ENCODE measurements at regions not wholly inside any gene's neighbourhood (a gene's known extent, or its start where the extent isn't known, plus 50 kb on each side); places are given as distances from the start of the nearest gene placed in this dataset.

- intact Hi-C loops (cut with DNase I, micrococcal nuclease), result no loop called here
- Mint-ChIP-seq H3K27ac (no peak overlapping the region), H3K36me3 (ENCODE audit: low read depth) (no peaks in the 10 kb centered on the region), H3K27me3 (peaks cover 8% of the 10 kb centered on the region), H3K4me1 (ENCODE audit: low read depth) (peaks cover 9% of the 10 kb centered on the region), H3K4me3 (no peak overlapping the region), H3K9me3 (no peaks in the 10 kb centered on the region)
- Histone ChIP-seq H3K36me3 (ENCODE audit: insufficient read depth, low read length) (no peaks in the 10 kb centered on the region), H3K9me3 (ENCODE audit: control insufficient read depth in 1 of 2, insufficient read depth in 1 of 2, low read length in 2 of 2) (peaks cover 0 to under 1% of the 10 kb centered on the region in 2 experiments), H3K4me1 (ENCODE audit: insufficient read depth, low read length) (peaks cover 4% of the 10 kb centered on the region), H3K4me3 (ENCODE audit: low read length) (no peak overlapping the region), H3K27me3 (ENCODE audit: control insufficient read depth in 1 of 2, insufficient read depth in 2 of 2, low read length in 2 of 2) (no peaks in the 10 kb centered on the region), H3K27ac (ENCODE audit: low read depth in 1 of 2, low read length in 2 of 2) (no peak overlapping the region)
- ATAC-seq (ENCODE audit: poor library complexity), result no peak
- no peak for DNase-seq
- ChIA-PET CTCF (no interaction called here), POLR2A (no interaction called here)
- TF ChIP-seq CTCF (IDR thresholded peaks at IDR 0.05), result no peak
Measured at GRCh38 chr2:9103663-9104277, 100.3 kb upstream of the MBOAT2 start.

- ATAC-seq (ENCODE audit: poor library complexity), result no peak
- no peak for TF ChIP-seq CTCF (IDR thresholded peaks at IDR 0.05)
- Mint-ChIP-seq H3K27me3 (peaks cover 8% of the 10 kb centered on the region), H3K4me3 (no peak overlapping the region), H3K4me1 (ENCODE audit: low read depth) (peaks cover 10% of the 10 kb centered on the region), H3K36me3 (ENCODE audit: low read depth) (no peaks in the 10 kb centered on the region), H3K9me3 (no peaks in the 10 kb centered on the region), H3K27ac (no peak overlapping the region)
- ChIA-PET POLR2A (no interaction called here), CTCF (no interaction called here)
- H3K4me3 ChIP-seq (ENCODE audit: low read length), result no peak overlapping the region
- H3K27me3 ChIP-seq (ENCODE audit: control insufficient read depth in 1 of 2, insufficient read depth in 2 of 2, low read length in 2 of 2), result no peaks in the 10 kb centered on the region
- H3K9me3 ChIP-seq (ENCODE audit: control insufficient read depth in 1 of 2, insufficient read depth in 1 of 2, low read length in 2 of 2), result peaks cover 0 to 3% of the 10 kb centered on the region in 2 experiments
- no peak overlapping the region for H3K27ac ChIP-seq (ENCODE audit: low read depth in 1 of 2, low read length in 2 of 2)
- H3K4me1 ChIP-seq (ENCODE audit: insufficient read depth, low read length), result peaks cover 4% of the 10 kb centered on the region
- intact Hi-C loops (cut with DNase I, micrococcal nuclease), result no loop called here
- DNase-seq, result no peak
- H3K36me3 ChIP-seq (ENCODE audit: insufficient read depth, low read length), result no peaks in the 10 kb centered on the region
Measured at GRCh38 chr2:9102861-9103662, 99.6 kb upstream of the MBOAT2 start.

- intact Hi-C loops (cut with DNase I, micrococcal nuclease), result no loop called here
- Histone ChIP-seq H3K9me3 (ENCODE audit: control insufficient read depth in 1 of 2, insufficient read depth in 1 of 2, low read length in 2 of 2) (peaks cover 0 to 3% of the 10 kb centered on the region in 2 experiments), H3K27ac (ENCODE audit: low read depth in 1 of 2, low read length in 2 of 2) (no peak overlapping the region), H3K4me3 (ENCODE audit: low read length) (no peak overlapping the region), H3K4me1 (ENCODE audit: insufficient read depth, low read length) (peaks cover 4% of the 10 kb centered on the region), H3K27me3 (ENCODE audit: control insufficient read depth in 1 of 2, insufficient read depth in 2 of 2, low read length in 2 of 2) (no peaks in the 10 kb centered on the region), H3K36me3 (ENCODE audit: insufficient read depth, low read length) (no peaks in the 10 kb centered on the region)
- POLR2A ChIA-PET, result no interaction called here
- Mint-ChIP-seq H3K4me1 (ENCODE audit: low read depth) (peaks cover 10% of the 10 kb centered on the region), H3K9me3 (no peaks in the 10 kb centered on the region), H3K27ac (no peak overlapping the region), H3K27me3 (peaks cover 13% of the 10 kb centered on the region), H3K36me3 (ENCODE audit: low read depth) (no peaks in the 10 kb centered on the region), H3K4me3 (no peak overlapping the region)
- ATAC-seq (ENCODE audit: poor library complexity), result no peak
- no peak for TF ChIP-seq CTCF (IDR thresholded peaks at IDR 0.05)
- CTCF ChIA-PET, result no interaction called here
- no peak for DNase-seq
Measured at GRCh38 chr2:9101763-9102425, 98.4 kb upstream of the MBOAT2 start.

Data from CD4-positive, alpha-beta T cell (primary cell).